IMR-90 (cell line): ENCODE measurements at regions not wholly inside any gene's neighbourhood (a gene's known extent, or its start where the extent isn't known, plus 50 kb on each side); places are given as distances from the start of the nearest gene placed in this dataset.

Source experiments
- ATAC-seq: fragments of 200-7000 bp; cut with Tn5 transposase; 2 replicates; pipeline ENCODE4 v1.9.1; 2020; ENCODE audit warnings: low read depth, mild to moderate bottlenecking, moderate library complexity
- BruUV-seq: library from RNA; stranded (reverse); fragments of 400-500 nt; replicated peaks from 2 replicates; lab custom pipeline; 2021; lab: Mats Ljungman, UMichigan
- CTCF ChIA-PET: fragments of 300-600 bp; formaldehyde crosslinking; extraction: SDS; loops from one replicate; lab custom pipeline; 2021; ENCODE audit warnings: antibody characterized with exemption; lab: Yijun Ruan, JAX
- POLR2A ChIA-PET: fragments of 300-600 bp; sonication (Branson Sonifier 250); formaldehyde crosslinking; loops from one replicate; lab custom pipeline; 2022; ENCODE audit warnings: antibody characterized with exemption; ENCODE audit not compliant: unreplicated experiment; lab: Charles Lee
- DNase-seq: peaks from one replicate; pipeline ENCODE4 v3.0.0; 2013
- H2AFZ ChIP-seq: replicated peaks from 2 replicates; pipeline ENCODE3; 2013; ENCODE audit warnings: low read length, mild to moderate bottlenecking; ENCODE audit not compliant: poor library complexity
- H2AK5ac ChIP-seq: 2 replicates; pipeline ENCODE4 v1.6.1; 2013; ENCODE audit warnings: low read depth, low read length, inconsistent platforms
- H2AK9ac ChIP-seq: replicated peaks from 2 replicates; pipeline ENCODE3; 2013; ENCODE audit warnings: mild to moderate bottlenecking, low read depth, low read length, moderate library complexity; ENCODE audit not compliant: poor library complexity
- H2BK120ac ChIP-seq: 2 replicates; pipeline ENCODE4 v1.6.1; 2013; ENCODE audit warnings: low read depth, low read length, inconsistent platforms
- H2BK15ac ChIP-seq: 3 replicates; pipeline ENCODE4 v1.6.1; 2013; ENCODE audit warnings: low read depth, low read length, inconsistent platforms
- H2BK20ac ChIP-seq: 2 replicates; pipeline ENCODE4 v1.6.1; 2013; ENCODE audit warnings: low read depth, mild to moderate bottlenecking, inconsistent platforms, low read length, moderate library complexity
- H2BK5ac ChIP-seq: 2 replicates; pipeline ENCODE4 v1.6.1; 2013; ENCODE audit warnings: mild to moderate bottlenecking, low read depth, low read length, inconsistent platforms; ENCODE audit not compliant: poor library complexity, severe bottlenecking
- H3K14ac ChIP-seq: replicated peaks from 2 replicates; pipeline ENCODE4 v1.6.1; 2013; ENCODE audit warnings: low read depth, low read length, inconsistent platforms
- H3K18ac ChIP-seq: 2 replicates; pipeline ENCODE4 v1.6.1; 2013; ENCODE audit warnings: low read depth, low read length, control low read depth
- H3K23ac ChIP-seq: 2 replicates; pipeline ENCODE4 v1.6.1; 2013; ENCODE audit warnings: low read depth, low read length, inconsistent platforms
- H3K27ac ChIP-seq: 2 replicates; pipeline ENCODE4 v1.5.1; 2013; ENCODE audit warnings: mild to moderate bottlenecking, control low read depth, low read length; ENCODE audit not compliant: insufficient read depth
- H3K27me3 ChIP-seq: 2 replicates; pipeline ENCODE4 v1.6.1; 2013; ENCODE audit warnings: low read length; ENCODE audit not compliant: control insufficient read depth, insufficient read depth
- H3K36me3 ChIP-seq: 2 replicates; pipeline ENCODE4 v1.6.1; 2013; ENCODE audit warnings: low read length, mixed read lengths; ENCODE audit not compliant: control insufficient read depth, insufficient read depth
- H3K4ac ChIP-seq: 2 replicates; pipeline ENCODE4 v1.6.1; 2013; ENCODE audit warnings: low read depth, low read length, inconsistent platforms
- H3K4me1 ChIP-seq: 2 replicates; pipeline ENCODE4 v1.6.1; 2013; ENCODE audit warnings: low read length, mixed read lengths; ENCODE audit not compliant: control insufficient read depth, insufficient read depth
- H3K4me2 ChIP-seq: 2 replicates; pipeline ENCODE4 v1.6.1; 2013; ENCODE audit warnings: low read depth, mild to moderate bottlenecking, control low read depth, low read length, moderate library complexity
- H3K4me3 ChIP-seq: 2 replicates; pipeline ENCODE4 v1.5.1; 2013; ENCODE audit warnings: low read depth, mild to moderate bottlenecking, control low read depth, low read length, moderate library complexity; ENCODE audit not compliant: insufficient read depth
- H3K56ac ChIP-seq: 2 replicates; pipeline ENCODE4 v1.6.1; 2013; ENCODE audit warnings: low read length, inconsistent platforms; ENCODE audit not compliant: insufficient read depth; ENCODE audit errors: extremely low read depth
- H3K79me1 ChIP-seq, 2 experiments: 2 replicates each; pipeline ENCODE4 v1.6.1; 2013; ENCODE audit warnings: low read length in 2 of 2, inconsistent platforms in 1 of 2, low read depth in 1 of 2
- H3K9ac ChIP-seq: 2 replicates; pipeline ENCODE4 v1.6.1; 2013; ENCODE audit warnings: low read depth, low read length, control low read depth
- H3K9me1 ChIP-seq: 2 replicates; pipeline ENCODE4 v1.6.1; 2013; ENCODE audit warnings: low read length, inconsistent platforms; ENCODE audit not compliant: insufficient read depth
- H3K9me3 ChIP-seq: 2 replicates; pipeline ENCODE4 v1.6.1; 2013; ENCODE audit warnings: low read length; ENCODE audit not compliant: control insufficient read depth, insufficient read depth
- H4K20me1 ChIP-seq: 2 replicates; pipeline ENCODE4 v1.6.1; 2013; ENCODE audit warnings: low read length, inconsistent platforms; ENCODE audit not compliant: insufficient read depth
- H4K5ac ChIP-seq: 2 replicates; pipeline ENCODE4 v1.6.1; 2013; ENCODE audit warnings: mild to moderate bottlenecking, low read depth, low read length, control low read depth
- H4K8ac ChIP-seq, 2 experiments: 2 replicates each; pipeline ENCODE4 v1.6.1; 2013; ENCODE audit warnings: low read depth in 2 of 2, low read length in 2 of 2, control low read depth in 1 of 2, inconsistent platforms in 1 of 2
- H4K91ac ChIP-seq: 2 replicates; pipeline ENCODE4 v1.6.1; 2013; ENCODE audit warnings: low read depth, low read length, inconsistent platforms; ENCODE audit not compliant: insufficient read depth
- BHLHE40 ChIP-seq: fragments of 150-350 bp; IDR thresholded peaks from 2 replicates; pipeline ENCODE4 v1.6.1; 2016; ENCODE audit warnings: mild to moderate bottlenecking, low read depth, low read length
- CHD1 ChIP-seq: IDR thresholded peaks from 2 replicates; pipeline ENCODE4 v1.6.1; 2012; ENCODE audit warnings: low read depth, low read length, improper control_type of control experiment
- MAZ ChIP-seq: IDR thresholded peaks from 2 replicates; pipeline ENCODE4 v1.6.1; 2012; ENCODE audit warnings: low read depth, mild to moderate bottlenecking, low read length, improper control_type of control experiment, moderate library complexity, borderline replicate concordance
- MXI1 ChIP-seq: IDR thresholded peaks from 2 replicates; pipeline ENCODE4 v1.6.1; 2012; ENCODE audit warnings: low read depth, mild to moderate bottlenecking, low read length, moderate library complexity, borderline replicate concordance
- RAD21 ChIP-seq: IDR thresholded peaks from 2 replicates; pipeline ENCODE4 v1.6.1; 2012; ENCODE audit warnings: low read length, improper control_type of control experiment
- WGBS, 2 experiments: methylation state at CpG; one replicate each; pipeline versions ENCODE4 v1.1.5 to v1.1.7; 2013; ENCODE audit warnings: missing lambda C conversion rate in 2 of 2; ENCODE audit not compliant: insufficient read length in 1 of 2; ENCODE audit errors: extremely low coverage in 2 of 2; 5-methylcytosine and 5-hydroxymethylcytosine counted together
- dilution Hi-C: fragments of 300-500 bp; cut with HindIII; formaldehyde crosslinking; loops from one replicate; pipeline ENCODE4 v1.14.3; 2018; ENCODE audit warnings: low sequenced_read_pairs; ENCODE audit not compliant: unreplicated experiment
- in situ Hi-C: fragments of 300-500 bp; cut with MboI; formaldehyde crosslinking; loops from 3 replicates; pipeline ENCODE4 v1.14.3; 2019; ENCODE audit warnings: low sequenced_read_pairs, inconsistent platforms, mixed read lengths
- intact Hi-C: fragments of 100-400 bp; cut with micrococcal nuclease; formaldehyde crosslinking; loops from 2 replicates; pipeline ENCODE4 v1.10.0; 2022

DNA sequence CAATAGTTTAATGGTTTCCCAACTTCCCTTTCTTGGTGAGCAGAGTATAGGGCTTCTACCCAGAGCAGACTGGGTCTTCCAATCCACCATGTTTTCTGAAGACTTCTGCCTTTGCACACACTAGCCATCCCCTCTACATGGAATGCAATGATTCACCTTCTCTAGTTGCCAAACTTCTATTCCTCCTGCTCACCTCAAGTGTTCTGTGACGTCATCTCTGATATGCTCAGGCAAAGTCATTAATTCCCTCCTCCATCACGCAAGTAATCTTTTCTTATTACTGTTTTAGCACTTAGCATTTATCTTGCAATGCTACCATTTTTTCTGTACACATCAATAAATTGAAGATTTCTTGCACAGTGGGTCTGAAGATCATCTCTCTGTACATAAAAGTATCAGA, 174.2 kb downstream of the RBM26 start:
- no peak overlapping the region for H4K8ac ChIP-seq
- DNase-seq (no peak), ATAC-seq (no peak)
- H3K9me1 ChIP-seq: no peaks in the 10 kb centered on the region
- no peak overlapping the region for H3K14ac ChIP-seq
- H2BK5ac ChIP-seq: no peak overlapping the region
- ChIA-PET CTCF (no interaction called here), POLR2A (no interaction called here)
- no peak overlapping the region for H3K27ac ChIP-seq
- H3K9ac ChIP-seq: no peak overlapping the region
- no peaks in the 10 kb centered on the region for H3K4me1 ChIP-seq
- H2AFZ ChIP-seq: no peak overlapping the region
- no peak overlapping the region for H4K5ac ChIP-seq
- no peak overlapping the region for H2BK20ac ChIP-seq
- H4K20me1 ChIP-seq: no peaks in the 10 kb centered on the region
- no peak overlapping the region for H2BK15ac ChIP-seq
- H3K4ac ChIP-seq: no peak overlapping the region
- H3K36me3 ChIP-seq: no peaks in the 10 kb centered on the region
- no peaks in the 10 kb centered on the region for H3K27me3 ChIP-seq
- dilution Hi-C loops (no loop called here), in situ Hi-C loops (no loop called here), intact Hi-C loops (no loop called here)
- no peaks in the 10 kb centered on the region for H3K9me3 ChIP-seq
- 60% methylated on average over 1 of the region's 2 CpGs; no CpG with 5 or more reads in 1 of the 2 experiments for WGBS, 2 experiments
- TF ChIP-seq MAZ: no peak
- TF ChIP-seq MXI1: no peak
- TF ChIP-seq RAD21: no peak
- TF ChIP-seq BHLHE40: no peak
- no peak for TF ChIP-seq CHD1
- no peak overlapping the region for H3K56ac ChIP-seq
- H2AK5ac ChIP-seq: no peak overlapping the region
- H3K18ac ChIP-seq: no peak overlapping the region
- no peak overlapping the region for H4K91ac ChIP-seq
- H2BK120ac ChIP-seq: no peak overlapping the region
- H2AK9ac ChIP-seq: no peak overlapping the region
- H3K4me2 ChIP-seq: no peak overlapping the region
- H3K79me1 ChIP-seq: no peaks in the 10 kb centered on the region
- no TSS peak for BruUV-seq
- H3K4me3 ChIP-seq: no peak overlapping the region
- no peak overlapping the region for H3K23ac ChIP-seq
